DMS79 (cell line): ENCODE measurements at regions not wholly inside any gene's neighbourhood (a gene's known extent, or its start where the extent isn't known, plus 50 kb on each side); places are given as distances from the start of the nearest gene placed in this dataset.

Experiments
- DNase-seq: peaks from one replicate; lab custom pipeline; 2025; lab: John Stamatoyannopoulos, UW

DNA sequence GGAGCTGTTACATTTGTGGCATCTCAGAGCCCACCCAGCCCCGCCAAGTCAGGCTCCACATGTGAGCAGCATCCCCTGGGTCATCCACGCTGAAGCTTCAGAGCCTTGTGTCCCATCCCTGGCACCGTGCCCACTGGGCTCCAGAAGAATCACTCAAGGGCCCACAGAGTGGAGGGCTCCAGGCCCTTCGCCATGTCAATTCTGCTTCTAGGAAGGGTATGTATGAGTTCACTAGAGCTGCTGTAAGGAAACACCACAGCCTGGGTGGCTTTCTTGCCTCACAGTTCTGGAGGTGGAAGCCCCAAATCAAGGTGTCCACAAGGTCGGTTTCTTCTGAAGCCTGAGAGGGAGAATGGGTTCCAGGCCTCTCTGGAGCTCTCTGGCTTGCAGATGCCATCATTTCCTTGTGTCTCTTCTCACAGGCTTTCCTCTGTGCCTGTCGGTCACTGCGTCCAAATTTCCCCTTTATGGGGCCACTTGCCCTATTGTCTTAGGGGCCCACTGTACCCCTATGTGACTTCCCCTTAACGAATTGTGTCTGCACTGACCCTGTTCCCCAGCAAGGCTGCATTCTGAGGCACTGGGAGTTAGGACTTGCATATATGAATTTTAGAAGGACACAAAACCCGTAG, 1476.0 kb downstream of the TBC1D22A start:
- no peak for DNase-seq

- DNase-seq = peak; percentile 20
Observed at GRCh38 chr22:48237466-48238283, 1475.2 kb downstream of the TBC1D22A start.

GRCh38 chr22:48236261-48236660, 1473.8 kb downstream of the TBC1D22A start:
- no peak for DNase-seq

- no peak for DNase-seq
Observed at GRCh38 chr22:48235744-48236143, 1473.3 kb downstream of the TBC1D22A start.

GRCh38 chr22:48234011-48234410, 1471.6 kb downstream of the TBC1D22A start:
- DNase-seq = no peak

- no peak for DNase-seq
Observed at GRCh38 chr22:48233586-48233985, 1471.1 kb downstream of the TBC1D22A start.

DNA sequence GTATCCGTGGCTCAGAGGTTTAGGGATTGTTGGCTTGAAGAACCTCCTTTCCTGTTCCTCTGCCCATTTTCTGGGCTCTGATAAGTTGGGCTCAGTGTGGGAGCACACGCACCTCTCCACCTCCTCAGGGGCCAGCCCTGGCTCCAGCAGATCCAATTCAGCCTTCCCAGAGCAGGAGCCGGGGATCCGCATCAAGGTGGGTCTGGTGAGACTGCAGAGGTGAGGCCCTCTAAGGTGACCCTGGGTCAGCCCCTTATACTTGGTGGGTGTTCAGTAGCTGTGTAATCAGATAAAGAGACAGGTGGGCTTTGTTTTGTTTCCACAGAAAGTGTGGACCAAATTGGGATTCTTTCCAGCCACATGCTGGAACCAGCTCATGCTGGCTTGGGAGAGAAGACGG, 1466.0 kb downstream of the TBC1D22A start:
- DNase-seq = no peak

- DNase-seq = no peak
Observed at GRCh38 chr22:48227341-48228018, 1465.0 kb downstream of the TBC1D22A start.

- no peak for DNase-seq
Observed at GRCh38 chr22:48226026-48227013, 1463.9 kb downstream of the TBC1D22A start.

DNA sequence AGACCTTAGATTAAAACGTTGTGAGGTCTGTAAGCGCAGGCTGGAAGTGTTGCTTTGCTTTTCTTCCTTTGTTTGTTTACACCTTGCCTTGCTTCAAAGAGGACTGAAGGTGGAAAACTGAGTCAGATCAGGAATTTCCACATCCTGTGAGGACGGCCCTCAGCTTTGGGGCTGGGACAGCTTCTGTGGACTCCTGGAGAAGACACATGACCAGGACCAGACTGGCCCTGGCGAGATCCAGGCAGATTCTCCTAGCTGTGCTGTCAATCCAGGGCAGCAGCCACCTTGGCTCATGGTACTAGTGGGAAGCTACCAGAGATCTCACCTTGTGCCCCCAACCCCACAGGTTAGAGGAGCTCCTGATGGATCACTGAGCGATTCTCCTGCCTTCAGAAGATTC, 1461.9 kb downstream of the TBC1D22A start:
- no peak for DNase-seq

DNA sequence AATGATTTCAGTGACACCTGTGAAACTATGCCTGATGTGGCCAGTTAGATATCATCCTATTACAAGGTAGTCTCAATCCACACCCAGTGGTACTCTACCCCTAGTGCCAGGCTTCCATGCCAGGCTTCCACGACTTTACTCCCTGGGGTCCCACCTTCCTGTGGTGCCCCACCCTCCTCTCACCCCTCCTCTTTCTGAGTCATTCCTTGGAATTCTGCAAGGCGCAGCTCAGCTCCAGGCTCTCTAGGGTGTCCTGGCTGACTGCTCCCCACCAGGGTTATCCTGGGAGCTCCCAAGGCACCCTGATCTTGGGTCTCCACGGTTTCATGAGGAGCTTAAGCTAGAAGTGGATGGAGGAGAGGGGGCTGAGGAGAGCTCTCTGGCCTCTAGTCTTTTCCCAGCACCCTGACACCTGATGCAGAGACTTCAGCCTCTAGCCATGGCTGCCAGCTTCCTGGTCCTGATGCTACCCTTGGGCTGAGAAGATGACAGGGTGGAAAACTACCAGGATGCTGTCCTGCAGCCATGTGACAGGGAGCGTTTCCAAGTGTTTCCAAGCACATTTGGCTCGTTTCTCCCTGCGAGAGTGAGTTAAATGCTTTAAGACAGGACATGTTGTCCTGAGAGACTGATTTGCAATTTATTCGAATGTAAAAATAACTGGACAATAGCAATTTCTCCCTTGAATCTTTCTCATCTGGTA, 1461.2 kb downstream of the TBC1D22A start:
- no peak for DNase-seq

DNA sequence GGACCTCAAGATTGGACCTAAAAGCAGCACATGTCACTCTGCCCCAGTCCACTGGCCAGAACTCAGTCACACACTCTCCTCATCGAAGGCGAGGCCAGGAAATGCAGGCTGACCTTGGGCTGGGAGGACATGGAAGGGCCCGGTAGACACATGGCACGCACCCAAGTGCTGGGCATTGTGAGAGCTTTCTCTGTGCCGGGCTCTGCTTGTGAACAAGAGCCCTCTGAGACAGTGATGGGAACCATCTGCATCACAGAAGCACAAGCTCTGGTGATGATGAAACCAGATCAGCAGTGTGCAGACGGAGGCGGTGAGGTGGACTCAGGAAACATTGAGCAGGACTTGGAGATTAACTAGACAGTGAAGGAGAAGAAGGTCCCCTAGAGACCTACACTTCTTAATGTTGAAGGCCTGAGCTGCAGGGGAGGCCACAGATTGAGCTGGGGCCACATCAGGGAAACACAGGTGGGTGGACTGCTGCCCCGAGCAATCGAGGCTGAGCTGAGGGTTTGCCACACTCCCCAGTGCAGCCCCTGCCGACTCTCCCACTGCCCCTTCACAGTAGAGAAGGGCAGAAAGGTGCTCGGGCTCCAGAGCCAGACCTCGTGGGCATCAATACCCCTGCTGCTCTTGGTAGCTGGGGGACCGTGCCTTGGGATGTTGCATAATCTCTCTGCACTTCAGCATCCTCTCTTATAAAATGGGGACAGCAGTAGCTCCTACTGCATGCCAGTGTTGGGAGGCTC, 1460.5 kb downstream of the TBC1D22A start:
- DNase-seq = no peak

DNA sequence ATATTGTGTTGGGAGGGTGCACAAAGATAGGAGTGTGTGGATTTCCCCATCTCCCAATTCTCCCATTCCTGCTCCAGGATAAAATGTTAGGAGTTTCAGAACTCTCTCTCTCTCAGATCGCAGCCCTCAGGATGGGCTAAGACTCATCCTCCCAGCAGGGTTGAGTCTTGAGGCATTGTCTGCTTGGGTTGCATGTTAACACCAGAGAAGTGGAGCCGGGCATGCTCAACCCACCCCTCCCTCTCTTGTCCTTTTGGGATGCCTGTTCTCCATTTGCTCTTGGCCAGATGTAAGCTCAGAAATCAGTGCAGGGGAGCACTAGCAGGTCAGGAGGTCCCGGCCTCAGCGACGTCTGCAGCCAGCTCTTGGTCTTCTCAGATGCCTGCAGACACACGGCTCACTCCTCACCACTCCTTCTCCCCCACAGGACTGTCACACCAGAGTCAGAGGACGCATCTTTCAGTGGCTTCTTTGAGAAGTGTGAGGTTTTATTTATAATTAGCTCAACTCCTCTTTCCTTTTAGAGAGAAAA, 1456.5 kb downstream of the TBC1D22A start:
- no peak for DNase-seq

DNA sequence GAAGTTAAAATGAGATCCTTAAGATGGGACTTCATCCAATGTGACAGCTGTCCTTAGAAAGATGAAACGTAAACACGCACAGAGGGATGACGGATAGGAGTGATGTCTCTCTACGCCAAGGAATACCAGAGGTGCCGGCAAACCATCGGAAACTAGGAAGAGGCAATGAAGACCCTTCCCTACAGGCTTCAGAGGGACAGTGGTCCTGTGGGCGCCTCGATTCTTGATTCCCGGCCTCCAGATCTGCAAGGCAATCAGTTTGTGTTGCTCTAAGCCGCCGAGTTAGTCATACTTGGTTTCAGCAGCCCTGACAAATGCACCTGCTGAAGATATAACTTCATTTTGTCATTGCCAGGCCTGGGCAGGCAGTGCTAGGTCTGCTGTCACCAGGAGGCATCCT, 1455.1 kb downstream of the TBC1D22A start:
- no peak for DNase-seq

- DNase-seq = no peak
Observed at GRCh38 chr22:48212727-48213126, 1450.3 kb downstream of the TBC1D22A start.

DNA sequence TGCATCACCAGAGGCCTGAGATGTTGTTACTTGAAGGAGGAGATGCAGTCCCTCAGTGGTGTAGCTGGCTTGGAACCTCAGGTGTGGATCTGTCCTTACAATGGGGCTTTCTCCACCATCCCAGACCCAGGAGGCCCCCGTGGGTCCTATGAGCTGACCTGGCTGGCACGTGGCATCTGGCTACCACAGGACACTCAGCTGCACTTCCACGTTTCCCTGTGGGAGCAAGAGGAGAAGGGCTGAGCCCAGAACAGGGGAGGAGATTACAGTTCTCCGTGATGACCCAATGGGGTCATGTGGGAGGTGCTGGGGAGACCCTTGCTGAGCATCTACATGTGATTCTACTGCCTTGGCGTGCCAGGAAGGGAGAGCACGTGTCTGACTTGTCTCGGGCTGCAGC, 1448.4 kb downstream of the TBC1D22A start:
- DNase-seq = no peak

- DNase-seq = no peak
Observed at GRCh38 chr22:48210198-48210580, 1447.7 kb downstream of the TBC1D22A start.

- DNase-seq = no peak
Observed at GRCh38 chr22:48209473-48210197, 1447.2 kb downstream of the TBC1D22A start.

DNA sequence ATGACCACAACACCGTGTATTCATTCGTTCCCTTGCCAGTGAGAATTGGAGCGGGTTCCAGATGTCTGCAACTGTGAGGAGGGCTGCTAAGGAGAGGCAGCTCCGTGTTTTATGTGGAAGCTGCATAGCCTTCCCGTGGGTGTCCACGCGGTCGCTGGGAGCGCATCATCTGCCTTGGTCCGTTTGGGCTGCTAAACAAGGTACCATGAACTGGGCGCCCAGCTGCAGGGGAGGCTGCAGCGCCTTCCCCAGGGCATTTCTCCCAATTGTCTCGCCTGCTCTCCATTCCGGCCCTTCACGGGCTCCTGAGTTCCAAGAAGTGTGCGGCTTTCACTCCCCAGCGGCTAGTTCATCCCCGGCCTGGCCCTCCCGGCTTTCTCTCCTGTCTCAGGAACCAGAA, 1446.4 kb downstream of the TBC1D22A start:
- no peak for DNase-seq
